Suprapubic skin (tissue), 3 donors: ENCODE measurements at regions not wholly inside any gene's neighbourhood (a gene's known extent, or its start where the extent isn't known, plus 50 kb on each side); places are given as distances from the start of the nearest gene placed in this dataset.

ENCODE experiments used
- CTCF ChIP-seq, 2 donors: fragments of 200-600 bp in 1 of 2; fragments of 450-650 bp in 1 of 2; sonication (generic) in 1 of 2; IDR thresholded peaks; one replicate each; pipeline ENCODE4 v1.5.1; 2016 to 2019; ENCODE audit warnings: antibody characterized with exemption in 2 of 2, mild to moderate bottlenecking in 1 of 2, moderate library complexity in 1 of 2
- POLR2A ChIP-seq, 2 donors: fragments of 450-650 bp; IDR thresholded peaks; one replicate each; pipeline ENCODE4 v1.6.1; 2017; ENCODE audit warnings: antibody characterized with exemption in 2 of 2, mild to moderate bottlenecking in 2 of 2, moderate library complexity in 2 of 2

DNA sequence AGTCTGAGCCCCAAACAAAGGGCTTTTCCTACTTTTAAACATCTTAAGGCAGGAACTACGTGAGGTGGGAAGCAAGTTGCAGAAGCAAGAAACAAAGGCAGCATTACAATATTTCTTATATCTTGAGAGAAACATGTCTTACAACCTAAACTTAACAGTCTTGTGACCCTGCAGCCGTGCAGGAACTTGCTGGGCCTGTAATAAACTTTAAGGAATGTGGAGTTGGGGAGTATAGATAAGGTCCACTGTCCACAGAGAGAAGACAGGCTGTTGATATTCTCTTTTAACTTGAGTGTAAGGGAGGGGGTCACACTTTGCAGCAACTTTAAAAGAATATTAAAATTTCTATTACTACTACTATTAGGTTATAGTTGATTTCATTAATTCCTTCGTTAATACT, 214.6 kb upstream of the HTR2A start:
- TF ChIP-seq CTCF (IDR thresholded peaks at IDR 0.05), result no peak
- TF ChIP-seq POLR2A (IDR thresholded peaks at IDR 0.05), result no peak
